Adrenal gland (tissue), 9 donors: ENCODE measurements at regions not wholly inside any gene's neighbourhood (a gene's known extent, or its start where the extent isn't known, plus 50 kb on each side); places are given as distances from the start of the nearest gene placed in this dataset.

Experiments used
- DNase-seq, 7 donors: peaks; one replicate each; pipeline ENCODE4 v3.0.0-alpha.2; 2019 to 2020
- H3K27ac ChIP-seq, 5 donors: fragments of 200-600 bp; sonication (generic) in 4 of 5; 1 replicate in 3 of 5; 2 replicates in 2 of 5; pipeline versions ENCODE4 v1.5.1 to v1.8.0; 2016 to 2020; ENCODE audit warnings: mild to moderate bottlenecking in 1 of 5
- H3K27me3 ChIP-seq: fragments of 200-600 bp; 2 replicates; pipeline ENCODE4 v1.8.0; 2021
- H3K36me3 ChIP-seq, 2 donors: fragments of 200-600 bp; replicated peaks in 1 of 2; 1 replicate in 1 of 2; 2 replicates in 1 of 2; pipeline versions ENCODE4 v1.5.1 to v1.8.0; 2018 to 2022
- H3K4me1 ChIP-seq, 2 donors: fragments of 200-600 bp; replicated peaks in 1 of 2; 1 replicate in 1 of 2; 2 replicates in 1 of 2; pipeline versions ENCODE4 v1.5.1 to v1.8.0; 2018 to 2021
- H3K4me3 ChIP-seq, 4 donors: fragments of 200-600 bp; sonication (generic) in 3 of 4; one replicate each; pipeline ENCODE4 v1.5.1; 2016 to 2018
- H3K9me3 ChIP-seq, 3 donors: fragments of 200-600 bp; sonication (generic) in 1 of 3; replicated peaks in 1 of 3; 1 replicate in 2 of 3; 2 replicates in 1 of 3; pipeline versions ENCODE4 v1.5.1 to v1.8.0; 2016 to 2021
- CTCF ChIP-seq, 6 experiments: fragments of 450-650 bp in 4 of 6; fragments of 200-600 bp in 2 of 6; sonication (generic) in 1 of 6; IDR thresholded peaks; 1 replicate in 5 of 6; 2 replicates in 1 of 6; pipeline versions ENCODE4 v1.5.1 to v1.8.0; 2016 to 2021; ENCODE audit warnings: antibody characterized with exemption in 6 of 6, mild to moderate bottlenecking in 2 of 6, moderate library complexity in 1 of 6
- POLR2A ChIP-seq, 2 donors: fragments of 450-650 bp; IDR thresholded peaks; one replicate each; pipeline ENCODE4 v1.6.1; 2017; ENCODE audit warnings: antibody characterized with exemption in 2 of 2, mild to moderate bottlenecking in 2 of 2, moderate library complexity in 1 of 2
- WGBS, 4 donors: extraction: QIAGEN DNeasy Blood & Tissue Kit in 2 of 4; methylation state at CpG; one replicate each; pipeline versions ENCODE4 v1.1.5 to v1.1.7; 2013 to 2017; 5-methylcytosine and 5-hydroxymethylcytosine counted together
- intact Hi-C, 2 donors: fragments of 100-400 bp; cut with DNase I; formaldehyde crosslinking; loops; one replicate each; pipeline versions ENCODE4 v1.14.1 to v1.15.0; 2022 to 2023
- donor health status: healthy with polysubstance abuse.
- donor health status: Bipolar disorder and iron deficiency.
- donor health status: DM: yes; HTN: yes; CAD: no.
- donor health status: DM: no; HTN: no; CAD: no.
- donor health status: DM: no; HTN: no; CAD: no.

- no peaks in the 10 kb centered on the region for H3K9me3 ChIP-seq
- WGBS, 4 donors, result 68 to 79% (median 72%) methylated on average over 3 of the region's 3 CpGs
- H3K27me3 ChIP-seq, result no peaks in the 10 kb centered on the region
- no peak overlapping the region for H3K4me3 ChIP-seq
- DNase-seq, result no peak
- intact Hi-C loops, result no loop called here
- H3K27ac ChIP-seq, result no peak overlapping the region
- no peaks in the 10 kb centered on the region for H3K4me1 ChIP-seq
- TF ChIP-seq POLR2A (IDR thresholded peaks at IDR 0.05) (no peak), CTCF (IDR thresholded peaks at IDR 0.05) (no peak)
- H3K36me3 ChIP-seq, result no peaks in the 10 kb centered on the region
Measured at GRCh38 chr9:28045051-28045450, 471.8 kb upstream of the C9orf72 start.

- Histone ChIP-seq H3K36me3 (no peaks in the 10 kb centered on the region), H3K9me3 (no peaks in the 10 kb centered on the region), H3K4me3 (no peak overlapping the region), H3K4me1 (no peaks in the 10 kb centered on the region), H3K27ac (no peak overlapping the region), H3K27me3 (no peaks in the 10 kb centered on the region)
- DNase-seq, result no peak
- no peak for TF ChIP-seq POLR2A (IDR thresholded peaks at IDR 0.05)
- intact Hi-C loops, result no loop called here
Measured at GRCh38 chr9:28050046-28050445, 476.8 kb upstream of the C9orf72 start.

GRCh38 chr9:28050941-28051340, 477.7 kb upstream of the C9orf72 start:
- DNase-seq, result no peak
- WGBS, 4 donors, result 63 to 74% (median 68%) methylated on average over 2 of the region's 2 CpGs
- Histone ChIP-seq H3K4me1 (no peaks in the 10 kb centered on the region), H3K9me3 (no peaks in the 10 kb centered on the region), H3K36me3 (no peaks in the 10 kb centered on the region), H3K27me3 (no peaks in the 10 kb centered on the region), H3K27ac (no peak overlapping the region), H3K4me3 (no peak overlapping the region)
- intact Hi-C loops, result no loop called here
- TF ChIP-seq POLR2A (IDR thresholded peaks at IDR 0.05), result no peak
- TF ChIP-seq CTCF (IDR thresholded peaks at IDR 0.05), result no peak

- TF ChIP-seq POLR2A (IDR thresholded peaks at IDR 0.05), result no peak
- TF ChIP-seq CTCF (IDR thresholded peaks at IDR 0.05), result no peak
Measured at GRCh38 chr9:28051559-28052503, 478.6 kb upstream of the C9orf72 start.

More at GRCh38 chr9:28051559-28052503, 478.6 kb upstream of the C9orf72 start:
- DNase-seq, result no peak
- H3K27me3 ChIP-seq, result no peaks in the 10 kb centered on the region
- no peaks in the 10 kb centered on the region for H3K9me3 ChIP-seq
- WGBS, 4 donors, result 55 to 71% (median 65%) methylated on average over 5 of the region's 5 CpGs
- no peak overlapping the region for H3K4me3 ChIP-seq
- no peaks in the 10 kb centered on the region for H3K36me3 ChIP-seq
- H3K27ac ChIP-seq, result no peak overlapping the region
- intact Hi-C loops, result no loop called here
- H3K4me1 ChIP-seq, result no peaks in the 10 kb centered on the region
